NCI-H146 (cell line): ENCODE measurements at regions not wholly inside any gene's neighbourhood (a gene's known extent, or its start where the extent isn't known, plus 50 kb on each side); places are given as distances from the start of the nearest gene placed in this dataset.
"Not testable (repeated sequence)": the region's sequence is repeated elsewhere in the genome, so short reads cannot be mapped to it uniquely, and the experiment has no call there.

Experiments used
- DNase-seq: peaks from one replicate; lab custom pipeline; 2025; lab: John Stamatoyannopoulos, UW

GRCh38 chr21:17679002-17679600 lies 66.4 kb upstream of the BTG3 start:
- peak; percentile 33 for DNase-seq

- not testable (repeated sequence) for DNase-seq
These were observed 64.2 kb upstream of the BTG3 start for GRCh38 chr21:17676930-17677329.

- no peak for DNase-seq
These were observed 61.4 kb upstream of the BTG3 start for GRCh38 chr21:17674106-17674505.

- DNase-seq: no peak
These were observed 60.7 kb upstream of the BTG3 start for GRCh38 chr21:17673261-17674020.

- no peak for DNase-seq
These were observed 59.0 kb upstream of the BTG3 start for GRCh38 chr21:17671733-17672132.

GRCh38 chr21:17668479-17669140 lies 55.9 kb upstream of the BTG3 start:
- DNase-seq: no peak

- DNase-seq: no peak
These were observed 54.6 kb upstream of the BTG3 start for GRCh38 chr21:17667256-17667655.
